Keratinocyte (primary cell): ENCODE measurements at regions not wholly inside any gene's neighbourhood (a gene's known extent, or its start where the extent isn't known, plus 50 kb on each side); places are given as distances from the start of the nearest gene placed in this dataset.

Experiments used
- DNase-seq: peaks from one replicate; pipeline ENCODE4 v3.0.0-alpha.2; 2011; ENCODE audit warnings: low read depth, missing footprints, low spot score
- FAIRE-seq: peaks from 2 replicates; lab custom pipeline; 2011; peaks lifted over from hg19 to GRCh38; lab: Jason Lieb, UNC
- H2AFZ ChIP-seq: 2 replicates; pipeline ENCODE4 v1.6.0; 2012; ENCODE audit warnings: low read length, control low read depth, inconsistent platforms; ENCODE audit not compliant: control insufficient read depth
- H3K27ac ChIP-seq: 2 replicates; pipeline ENCODE4 v1.5.1; 2011; ENCODE audit warnings: low read length; ENCODE audit not compliant: control insufficient read depth, insufficient read depth
- H3K27me3 ChIP-seq: 3 replicates; pipeline ENCODE4 v1.6.0; 2011; ENCODE audit warnings: low read length; ENCODE audit not compliant: control insufficient read depth, insufficient read depth; ENCODE audit errors: extremely low read depth
- H3K36me3 ChIP-seq, 2 experiments: 2 replicates in 1 of 2; 3 replicates in 1 of 2; pipeline ENCODE4 v1.5.1; 2011; ENCODE audit warnings: low read length in 2 of 2, mild to moderate bottlenecking in 1 of 2; ENCODE audit not compliant: control insufficient read depth in 2 of 2, insufficient read depth in 2 of 2; ENCODE audit errors: extremely low read depth in 1 of 2
- H3K4me1 ChIP-seq: 3 replicates; pipeline ENCODE4 v1.5.1; 2011; ENCODE audit warnings: low read length; ENCODE audit not compliant: control insufficient read depth, insufficient read depth; ENCODE audit errors: extremely low read depth
- H3K4me2 ChIP-seq: 3 replicates; pipeline ENCODE4 v1.6.0; 2011; ENCODE audit warnings: low read depth, low read length; ENCODE audit not compliant: control insufficient read depth, insufficient read depth; ENCODE audit errors: extremely low read depth
- H3K4me3 ChIP-seq, 3 experiments: fragments of 200-600 bp in 1 of 3; sonication (generic) in 1 of 3; 2 replicates in 2 of 3; 3 replicates in 1 of 3; pipeline ENCODE4 v1.5.1; 2011 to 2016; ENCODE audit warnings: low read length in 3 of 3, mild to moderate bottlenecking in 3 of 3, control low read depth in 2 of 3, inconsistent platforms in 1 of 3, low read depth in 1 of 3, mixed read lengths in 1 of 3, mixed run types in 1 of 3, moderate library complexity in 1 of 3; ENCODE audit not compliant: control insufficient read depth in 2 of 3, insufficient read depth in 2 of 3; ENCODE audit errors: extremely low read depth in 1 of 3
- H3K79me2 ChIP-seq: 2 replicates; pipeline ENCODE4 v1.6.0; 2012; ENCODE audit warnings: low read length; ENCODE audit not compliant: control insufficient read depth, insufficient read depth
- H3K9ac ChIP-seq: 3 replicates; pipeline ENCODE4 v1.6.0; 2011; ENCODE audit warnings: low read length; ENCODE audit not compliant: control insufficient read depth, insufficient read depth; ENCODE audit errors: extremely low read depth
- H3K9me1 ChIP-seq: 3 replicates; pipeline ENCODE4 v1.6.0; 2011; ENCODE audit warnings: low read length; ENCODE audit not compliant: control insufficient read depth, insufficient read depth; ENCODE audit errors: extremely low read depth
- H3K9me3 ChIP-seq: 2 replicates; pipeline ENCODE4 v1.5.1; 2012; ENCODE audit warnings: low read depth, low read length; ENCODE audit not compliant: control insufficient read depth
- H4K20me1 ChIP-seq: 3 replicates; pipeline ENCODE4 v1.6.0; 2011; ENCODE audit warnings: low read length; ENCODE audit not compliant: control insufficient read depth, insufficient read depth; ENCODE audit errors: extremely low read depth
- EZH2 ChIP-seq: IDR thresholded peaks from one replicate; pipeline ENCODE4 v1.6.1; 2012; ENCODE audit warnings: inconsistent platforms, mild to moderate bottlenecking, low read length, moderate library complexity
- dilution Hi-C: fragments of 300-500 bp; cut with MboI; formaldehyde crosslinking; loops from one replicate; pipeline ENCODE4 v1.7.0; 2020; ENCODE audit warnings: low sequenced_read_pairs; ENCODE audit not compliant: extremely low pct_ligation_motif_present
- TF ChIP-seq, protein P1 (sequence below), 3 experiments: IDR thresholded peaks in 1 of 3; conservative IDR thresholded peaks in 1 of 3; optimal IDR thresholded peaks in 1 of 3; 2 replicates in 2 of 3; 3 replicates in 1 of 3; pipeline versions ENCODE3 to v1.5.1; 2011; ENCODE audit warnings: low read length in 3 of 3, mild to moderate bottlenecking in 3 of 3, moderate library complexity in 2 of 3, control low read depth in 1 of 3, inconsistent platforms in 1 of 3; ENCODE audit not compliant: insufficient read depth in 2 of 3; ENCODE audit errors: extremely low read depth in 1 of 3

GRCh38 chr20:11539450-11539849 lies 378.2 kb upstream of the BTBD3 start:
- H3K79me2 ChIP-seq = no peaks in the 10 kb centered on the region
- H3K9me3 ChIP-seq = no peaks in the 10 kb centered on the region
- DNase-seq (no peak), FAIRE-seq (no peak)
- no peak overlapping the region for H3K9ac ChIP-seq
- TF ChIP-seq EZH2 = no peak
- TF ChIP-seq, protein P1, sequence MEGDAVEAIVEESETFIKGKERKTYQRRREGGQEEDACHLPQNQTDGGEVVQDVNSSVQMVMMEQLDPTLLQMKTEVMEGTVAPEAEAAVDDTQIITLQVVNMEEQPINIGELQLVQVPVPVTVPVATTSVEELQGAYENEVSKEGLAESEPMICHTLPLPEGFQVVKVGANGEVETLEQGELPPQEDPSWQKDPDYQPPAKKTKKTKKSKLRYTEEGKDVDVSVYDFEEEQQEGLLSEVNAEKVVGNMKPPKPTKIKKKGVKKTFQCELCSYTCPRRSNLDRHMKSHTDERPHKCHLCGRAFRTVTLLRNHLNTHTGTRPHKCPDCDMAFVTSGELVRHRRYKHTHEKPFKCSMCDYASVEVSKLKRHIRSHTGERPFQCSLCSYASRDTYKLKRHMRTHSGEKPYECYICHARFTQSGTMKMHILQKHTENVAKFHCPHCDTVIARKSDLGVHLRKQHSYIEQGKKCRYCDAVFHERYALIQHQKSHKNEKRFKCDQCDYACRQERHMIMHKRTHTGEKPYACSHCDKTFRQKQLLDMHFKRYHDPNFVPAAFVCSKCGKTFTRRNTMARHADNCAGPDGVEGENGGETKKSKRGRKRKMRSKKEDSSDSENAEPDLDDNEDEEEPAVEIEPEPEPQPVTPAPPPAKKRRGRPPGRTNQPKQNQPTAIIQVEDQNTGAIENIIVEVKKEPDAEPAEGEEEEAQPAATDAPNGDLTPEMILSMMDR (optimal IDR thresholded peaks at IDR 0.05 in 1 of 3, IDR thresholded peaks at IDR 0.05 in 1 of 3, conservative IDR thresholded peaks at IDR 0.05 in 1 of 3; ENCODE audit: extremely low read depth in 1 of 3, insufficient read depth in 2 of 3, low read length in 3 of 3) = no peak
- H3K27me3 ChIP-seq = no peaks in the 10 kb centered on the region
- H3K36me3 ChIP-seq = no peaks in the 10 kb centered on the region
- H4K20me1 ChIP-seq = no peaks in the 10 kb centered on the region
- H3K4me3 ChIP-seq = no peak overlapping the region
- no peak overlapping the region for H2AFZ ChIP-seq
- dilution Hi-C loops = no loop called here
- peaks cover 14% of the 10 kb centered on the region for H3K4me1 ChIP-seq
- no peak overlapping the region for H3K27ac ChIP-seq
- no peak overlapping the region for H3K4me2 ChIP-seq
- H3K9me1 ChIP-seq = no peaks in the 10 kb centered on the region

DNA sequence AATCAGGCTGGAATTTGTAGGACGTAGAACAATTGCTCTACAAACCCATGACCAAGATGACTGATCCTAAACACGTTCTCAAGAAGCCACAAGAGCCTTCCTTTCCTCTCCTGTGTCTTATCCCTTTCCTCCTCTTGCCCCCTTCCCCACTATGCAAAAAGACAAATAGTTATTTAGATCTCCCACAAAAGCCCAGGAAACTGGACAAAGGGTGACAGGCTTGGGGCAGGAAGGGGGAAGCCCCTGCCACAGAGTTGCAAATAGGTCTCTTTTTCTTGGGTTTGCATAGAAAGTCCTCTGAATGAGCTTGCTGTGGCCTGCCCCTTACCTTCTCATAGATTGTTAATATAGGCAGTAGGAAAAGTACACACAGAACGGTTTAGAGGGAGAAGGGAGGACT lies 377.1 kb upstream of the BTBD3 start:
- no peaks in the 10 kb centered on the region for H3K36me3 ChIP-seq
- H3K9ac ChIP-seq = no peak overlapping the region
- H3K79me2 ChIP-seq = no peaks in the 10 kb centered on the region
- H3K9me3 ChIP-seq = no peaks in the 10 kb centered on the region
- H2AFZ ChIP-seq = no peak overlapping the region
- TF ChIP-seq, protein P1 (optimal IDR thresholded peaks at IDR 0.05 in 1 of 3, IDR thresholded peaks at IDR 0.05 in 1 of 3, conservative IDR thresholded peaks at IDR 0.05 in 1 of 3; ENCODE audit: extremely low read depth in 1 of 3, insufficient read depth in 2 of 3, low read length in 3 of 3) = no peak
- TF ChIP-seq EZH2 = no peak
- H3K27ac ChIP-seq = no peak overlapping the region
- dilution Hi-C loops = no loop called here
- H3K4me3 ChIP-seq = no peak overlapping the region
- H3K4me2 ChIP-seq = no peak overlapping the region
- H3K4me1 ChIP-seq = peaks cover 14% of the 10 kb centered on the region
- DNase-seq (no peak), FAIRE-seq (no peak)
- H3K9me1 ChIP-seq = no peaks in the 10 kb centered on the region
- no peaks in the 10 kb centered on the region for H3K27me3 ChIP-seq
- no peaks in the 10 kb centered on the region for H4K20me1 ChIP-seq
